NOMO-1 treated with DMSO at 0.1 percent for 48 hours (cell line): ENCODE measurements at regions not wholly inside any gene's neighbourhood (a gene's known extent, or its start where the extent isn't known, plus 50 kb on each side); places are given as distances from the start of the nearest gene placed in this dataset.
A peak's percentile ranks its signal among the peaks of the same experiment; 100 is the strongest.
"Not testable (repeated sequence)": the region's sequence is repeated elsewhere in the genome, so short reads cannot be mapped to it uniquely, and the experiment has no call there.

Experiments used
- DNase-seq: peaks from one replicate; lab custom pipeline; 2025; ENCODE audit not compliant: unreplicated experiment; lab: John Stamatoyannopoulos, UW

GRCh38 chr13:94906605-94907004 lies 194.3 kb upstream of the SOX21 start:
- DNase-seq, result no peak

GRCh38 chr13:94902722-94903407 lies 190.5 kb upstream of the SOX21 start:
- no peak for DNase-seq

DNA sequence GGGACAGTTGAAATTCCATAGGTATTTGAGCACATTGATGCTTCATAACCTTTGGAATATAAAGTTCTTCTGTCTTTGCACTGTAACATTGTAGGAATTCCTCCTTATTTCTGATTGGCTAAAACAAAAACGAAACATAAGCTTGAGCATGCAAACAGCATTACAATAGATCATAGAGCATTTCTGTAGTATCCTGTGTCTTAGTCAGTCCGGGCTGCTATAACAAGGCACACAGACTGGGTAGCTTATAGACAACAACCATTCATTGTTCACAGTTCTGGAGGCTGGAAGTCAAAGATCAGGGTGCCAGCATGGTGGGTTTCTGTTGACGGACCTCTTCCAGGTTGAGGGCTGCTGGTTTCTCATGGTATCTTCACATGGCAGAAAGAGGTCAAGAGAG lies 188.7 kb upstream of the SOX21 start:
- DNase-seq, result no peak

- no peak for DNase-seq
These were observed 184.5 kb upstream of the SOX21 start for GRCh38 chr13:94896719-94897317.

DNA sequence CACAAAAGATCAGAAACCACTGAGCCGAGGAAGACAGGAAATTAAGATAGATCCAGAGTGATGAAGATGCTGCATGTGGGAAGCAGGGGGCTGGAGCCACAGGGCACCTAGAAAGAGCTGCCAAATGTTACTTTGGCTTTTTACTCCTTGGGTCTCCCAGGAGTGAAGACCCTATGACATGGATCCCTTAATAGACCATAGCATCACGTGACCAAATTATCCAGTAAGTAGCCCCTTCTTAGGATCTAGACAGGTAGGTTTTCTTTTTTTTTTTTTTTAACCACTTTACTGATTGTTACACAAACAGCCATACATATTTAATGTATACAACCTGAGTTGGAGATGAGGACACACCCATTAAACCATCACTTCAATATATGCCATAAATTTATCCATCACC lies 183.9 kb upstream of the SOX21 start:
- DNase-seq, result no peak

- DNase-seq, result no peak
These were observed 173.8 kb upstream of the SOX21 start for GRCh38 chr13:94886191-94886590.

DNA sequence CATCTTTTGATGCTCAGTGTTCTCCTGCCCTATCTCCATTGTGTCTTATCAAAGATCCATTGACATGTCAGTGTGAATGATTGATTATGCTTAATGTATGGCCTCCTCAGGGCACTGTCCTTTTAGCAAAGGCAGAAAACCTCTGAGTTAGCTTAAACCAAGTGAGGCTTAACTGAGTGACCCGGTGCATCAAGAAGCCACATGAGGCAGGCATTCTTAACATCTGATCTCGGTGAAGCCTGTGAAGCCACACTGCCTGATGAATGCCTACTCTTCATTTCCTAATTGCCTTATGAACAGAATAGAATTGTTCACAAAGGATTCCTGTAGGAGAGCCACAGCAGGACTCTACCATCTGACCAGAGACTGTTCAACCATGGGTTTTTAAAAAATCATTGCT lies 168.1 kb upstream of the SOX21 start:
- DNase-seq, result no peak

DNA sequence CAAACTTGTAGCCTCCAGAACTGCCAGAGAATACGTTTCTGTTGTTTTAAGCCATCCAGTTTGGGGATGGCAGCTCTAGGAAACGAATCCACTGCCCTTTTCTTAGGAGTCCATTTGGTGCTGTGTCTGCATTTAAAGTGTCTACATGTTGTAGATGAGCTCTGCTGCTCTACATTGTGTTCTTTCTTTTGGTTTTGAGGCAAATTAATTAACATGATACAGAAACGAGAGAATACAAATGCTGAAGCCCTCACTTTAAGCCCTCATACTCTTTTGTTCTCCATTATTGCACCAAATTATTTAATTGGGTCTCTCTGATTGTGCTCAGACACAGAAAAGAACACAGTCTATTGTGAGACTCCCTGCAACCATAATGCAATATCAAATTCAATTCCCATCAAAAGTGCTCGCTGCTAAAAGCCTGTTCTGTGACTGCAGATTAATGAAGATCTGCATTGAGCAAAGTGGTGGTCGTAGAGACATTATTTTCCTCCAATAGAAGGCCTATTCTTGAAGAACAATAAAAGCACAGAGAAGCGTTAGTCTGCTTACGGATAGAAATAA lies 166.3 kb upstream of the SOX21 start:
- DNase-seq, result no peak

DNA sequence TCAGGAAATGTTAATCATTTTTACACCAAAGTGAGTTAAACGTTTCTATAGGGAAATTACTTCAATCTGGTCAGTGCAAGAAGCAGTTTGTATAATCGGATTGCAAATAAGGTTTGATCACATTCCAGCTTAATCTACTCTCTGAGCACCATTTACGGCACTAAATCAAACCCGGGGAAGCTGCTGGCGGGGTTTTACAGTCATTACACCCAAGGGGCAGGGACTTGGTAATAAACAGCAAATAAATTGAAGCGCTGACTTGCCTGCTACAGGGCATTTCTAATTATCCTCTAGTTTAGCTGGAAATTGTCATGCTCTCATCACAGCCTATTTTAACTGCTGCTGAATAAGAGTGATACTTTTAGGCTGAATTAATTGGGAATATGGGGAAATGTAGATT lies 152.1 kb upstream of the SOX21 start:
- no peak for DNase-seq

DNA sequence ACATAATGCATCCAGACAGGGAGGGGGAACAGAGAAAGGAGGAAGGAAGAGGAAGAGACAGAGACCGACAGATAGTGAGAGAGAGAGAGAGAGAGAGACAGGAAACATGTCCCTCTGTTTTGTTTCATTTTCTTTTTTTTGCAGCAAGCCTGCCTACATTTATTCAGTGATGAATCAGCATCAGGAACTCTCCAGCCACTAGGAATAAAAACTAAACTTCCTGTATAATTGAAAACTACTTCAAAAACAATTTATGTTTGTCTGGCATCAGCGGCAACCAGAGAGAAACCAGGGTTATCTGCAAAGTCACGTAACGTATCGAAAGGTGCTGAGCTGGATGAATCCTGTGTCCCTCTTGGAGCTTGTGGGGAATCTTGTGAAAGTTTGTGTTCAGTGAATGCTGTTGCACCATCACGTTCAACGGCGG lies 148.6 kb upstream of the SOX21 start:
- peak; percentile 4 for DNase-seq

GRCh38 chr13:94859811-94860210 lies 147.5 kb upstream of the SOX21 start:
- DNase-seq, result no peak

GRCh38 chr13:94859278-94859691 lies 146.9 kb upstream of the SOX21 start:
- DNase-seq, result no peak

GRCh38 chr13:94858856-94859255 lies 146.5 kb upstream of the SOX21 start:
- no peak for DNase-seq

DNA sequence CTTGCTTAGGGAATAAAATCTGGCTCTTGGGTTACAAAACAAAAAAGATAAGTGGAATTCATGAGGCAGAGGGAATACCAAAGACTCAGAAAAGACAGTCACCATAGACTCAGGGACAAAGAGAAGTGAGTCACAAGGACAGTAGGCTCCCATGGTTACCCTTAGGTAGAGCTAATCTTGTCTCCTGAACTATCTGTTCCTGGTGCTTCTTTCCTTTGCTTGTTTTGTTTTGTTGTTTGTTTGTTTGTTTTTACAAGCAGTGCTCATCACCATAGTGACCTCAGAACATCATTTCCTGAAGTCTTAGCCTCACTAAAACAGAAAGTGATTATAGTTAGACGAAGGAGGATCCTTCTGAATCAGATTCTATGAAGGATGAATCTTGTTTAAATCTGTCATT lies 142.3 kb upstream of the SOX21 start:
- no peak for DNase-seq

- no peak for DNase-seq
These were observed 139.2 kb upstream of the SOX21 start for GRCh38 chr13:94851576-94851975.

DNA sequence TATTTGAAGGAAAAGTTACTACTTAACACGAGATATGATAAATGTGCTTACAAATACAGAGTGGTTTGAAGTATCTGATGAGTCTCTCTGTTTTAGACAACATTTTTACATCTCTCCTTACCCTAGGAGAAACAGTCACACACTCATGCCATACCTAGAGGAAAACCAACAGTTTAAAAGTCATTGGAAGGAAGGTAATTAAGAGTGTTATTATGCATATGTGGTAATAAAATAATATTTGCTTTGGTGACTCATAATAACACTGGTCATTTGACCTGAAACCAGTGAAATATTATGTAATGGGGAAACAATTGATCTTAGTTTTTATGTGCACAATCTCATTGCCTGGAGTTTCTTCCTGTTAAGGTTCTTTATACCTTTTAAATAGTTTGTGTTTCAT lies 136.9 kb upstream of the SOX21 start:
- DNase-seq, result no peak

DNA sequence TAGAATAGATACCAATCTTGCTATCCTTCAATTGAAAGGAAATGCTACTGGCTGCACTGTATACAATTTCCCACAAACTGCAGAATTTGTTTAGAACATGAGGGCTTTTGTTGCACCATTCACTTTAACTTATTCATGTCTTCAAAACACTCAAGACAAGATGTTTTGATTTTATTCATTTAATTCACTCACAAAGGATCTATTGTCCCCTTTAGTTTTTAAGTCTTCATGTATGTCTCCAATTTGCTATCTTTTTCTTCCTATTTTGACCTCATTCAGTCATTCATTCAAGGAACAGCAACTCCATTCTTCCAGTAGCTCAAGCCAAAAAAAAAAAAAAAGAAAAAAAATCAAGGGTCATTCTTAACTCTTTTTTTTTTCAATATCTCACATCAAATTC lies 130.6 kb upstream of the SOX21 start:
- no peak for DNase-seq

DNA sequence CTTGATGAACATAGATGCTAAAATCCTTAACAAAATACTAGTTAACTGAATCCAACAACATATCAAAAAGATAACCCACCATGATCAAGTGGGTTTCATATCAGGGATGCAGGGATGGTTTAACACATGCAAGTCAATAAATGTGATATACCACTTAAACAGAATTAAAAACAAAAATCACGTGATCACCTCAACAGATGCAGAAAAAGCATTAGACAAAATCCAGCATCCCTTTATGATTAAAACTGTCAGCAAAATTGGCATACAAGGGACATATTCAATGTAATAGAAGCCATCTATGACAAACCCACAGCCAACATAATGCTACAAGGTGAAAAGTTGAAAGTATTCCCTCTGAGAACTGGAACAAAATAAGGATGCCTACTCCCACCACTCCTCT lies 124.7 kb upstream of the SOX21 start:
- not testable (repeated sequence) for DNase-seq

DNA sequence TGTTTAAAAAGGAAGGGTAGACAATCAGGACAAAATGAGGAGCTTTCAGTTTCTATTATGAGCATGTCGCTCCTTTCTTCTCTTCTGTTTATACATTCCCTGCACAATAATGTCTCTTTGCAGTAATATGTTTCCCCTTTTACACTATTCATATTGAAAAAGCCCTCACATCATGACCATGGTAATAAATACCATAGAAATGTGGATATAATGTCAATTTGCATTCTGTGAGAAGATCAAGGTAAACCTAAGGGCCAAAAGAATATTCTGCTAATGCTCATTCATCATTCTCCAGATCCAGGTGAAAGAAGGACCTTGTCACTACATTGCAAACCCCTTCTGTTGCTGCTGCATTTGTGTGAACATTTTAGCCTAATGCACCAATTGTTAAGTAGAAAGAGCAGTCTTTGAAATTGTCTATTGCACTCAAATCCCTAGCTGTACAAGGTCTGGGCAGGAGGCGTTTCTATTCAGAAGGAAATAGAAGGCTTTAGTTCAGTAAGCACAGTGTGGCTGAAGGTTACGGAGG lies 117.6 kb upstream of the SOX21 start:
- DNase-seq, result no peak

GRCh38 chr13:94829185-94829836 lies 117.0 kb upstream of the SOX21 start:
- DNase-seq, result no peak

- DNase-seq, result no peak
These were observed 115.2 kb upstream of the SOX21 start for GRCh38 chr13:94827566-94827965.

DNA sequence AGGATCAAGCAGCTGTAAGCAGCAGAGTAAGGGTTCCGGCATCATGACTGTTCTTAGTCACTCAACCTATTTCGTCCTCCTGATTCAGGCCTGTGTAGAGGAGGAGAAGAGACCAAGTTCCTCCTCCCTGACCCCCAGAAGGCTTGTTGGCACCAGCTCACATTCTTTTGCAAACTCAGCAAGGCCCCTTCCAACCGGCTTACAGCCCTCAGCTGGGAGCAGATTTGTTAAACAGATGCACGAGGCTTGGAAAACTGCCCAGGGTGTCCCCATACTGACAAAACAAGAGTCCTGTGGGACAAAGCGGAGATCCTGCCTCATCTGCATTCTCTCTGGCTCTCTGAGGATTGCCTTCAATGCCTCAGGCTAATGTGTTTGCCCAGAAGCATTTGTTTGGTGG lies 113.2 kb upstream of the SOX21 start:
- DNase-seq, result no peak
